H1 (cell line): ENCODE measurements at regions not wholly inside any gene's neighbourhood (a gene's known extent, or its start where the extent isn't known, plus 50 kb on each side); places are given as distances from the start of the nearest gene placed in this dataset.

Source experiments
- CTCF ChIA-PET: fragments of 300-600 bp; sonication (Branson Sonifier 250); formaldehyde crosslinking; loops from one replicate; lab custom pipeline; 2021; ENCODE audit not compliant: partially characterized antibody; lab: Charles Lee
- POLR2A ChIA-PET: fragments of 300-600 bp; sonication (Branson Sonifier 250); formaldehyde crosslinking; loops from one replicate; lab custom pipeline; 2021; ENCODE audit warnings: inconsistent platforms; ENCODE audit not compliant: partially characterized antibody; lab: Charles Lee
- DNase-seq, 2 experiments: peaks; one replicate each; pipeline versions ENCODE4 v3.0.0 to v3.0.0-alpha.2; 2010 to 2022; ENCODE audit warnings: low spot score in 2 of 2, low read depth in 1 of 2, mixed read lengths in 1 of 2
- FAIRE-seq: peaks from 2 replicates; lab custom pipeline; 2011; peaks lifted over from hg19 to GRCh38; lab: Jason Lieb, UNC
- H2AFZ ChIP-seq: 2 replicates; pipeline ENCODE4 v1.8.1; 2012; ENCODE audit warnings: low read length, inconsistent platforms
- H2AK5ac ChIP-seq: 2 replicates; pipeline ENCODE4 v1.6.1; 2013; ENCODE audit warnings: low read depth, low read length
- H2BK120ac ChIP-seq: replicated peaks from 2 replicates; pipeline ENCODE3; 2013; ENCODE audit warnings: low read depth, low read length, inconsistent platforms
- H2BK12ac ChIP-seq: 2 replicates; pipeline ENCODE4 v1.6.1; 2013; ENCODE audit warnings: low read depth, low read length
- H2BK15ac ChIP-seq: 2 replicates; pipeline ENCODE4 v1.6.1; 2013; ENCODE audit warnings: low read length
- H2BK20ac ChIP-seq: 2 replicates; pipeline ENCODE4 v1.6.1; 2013; ENCODE audit warnings: low read length
- H2BK5ac ChIP-seq: 2 replicates; pipeline ENCODE4 v1.6.1; 2013; ENCODE audit warnings: low read depth, low read length
- H3K14ac ChIP-seq: 2 replicates; pipeline ENCODE4 v1.6.1; 2013; ENCODE audit warnings: inconsistent platforms; ENCODE audit not compliant: insufficient read length
- H3K18ac ChIP-seq: 2 replicates; pipeline ENCODE4 v1.6.1; 2013; ENCODE audit warnings: low read length; ENCODE audit errors: extremely low read depth
- H3K23ac ChIP-seq: 2 replicates; pipeline ENCODE4 v1.6.1; 2013; ENCODE audit warnings: inconsistent platforms; ENCODE audit not compliant: insufficient read length
- H3K23me2 ChIP-seq: 2 replicates; pipeline ENCODE4 v1.6.1; 2013; ENCODE audit warnings: low read depth, low read length
- H3K27ac ChIP-seq: 2 replicates; pipeline ENCODE4 v1.6.1; 2011; ENCODE audit warnings: low read depth, low read length, inconsistent platforms
- H3K27me3 ChIP-seq, 4 experiments: replicated peaks in 1 of 4; 1 replicate in 1 of 4; 2 replicates in 3 of 4; pipeline versions ENCODE4 v1.6.1 to v1.8.1; 2011 to 2013; ENCODE audit warnings: low read length in 3 of 4, mild to moderate bottlenecking in 3 of 4, inconsistent platforms in 2 of 4, mixed read lengths in 2 of 4, moderate library complexity in 1 of 4; ENCODE audit not compliant: control insufficient read depth in 3 of 4, insufficient read depth in 3 of 4; ENCODE audit errors: extremely low read depth in 1 of 4
- H3K36me3 ChIP-seq, 4 experiments: 2 replicates each; pipeline versions ENCODE4 v1.6.1 to v1.8.1; 2011 to 2013; ENCODE audit warnings: mild to moderate bottlenecking in 4 of 4, low read length in 3 of 4, moderate library complexity in 2 of 4, control low read depth in 1 of 4, inconsistent platforms in 1 of 4; ENCODE audit not compliant: insufficient read depth in 4 of 4, control insufficient read depth in 2 of 4
- H3K4ac ChIP-seq: replicated peaks from 2 replicates; pipeline ENCODE3; 2013; ENCODE audit warnings: low read length, low read depth, mixed read lengths, inconsistent platforms; ENCODE audit not compliant: insufficient read length
- H3K4me1 ChIP-seq, 4 experiments: replicated peaks in 1 of 4; 1 replicate in 1 of 4; 2 replicates in 3 of 4; pipeline versions ENCODE4 v1.6.1 to v1.8.1; 2011 to 2013; ENCODE audit warnings: low read length in 3 of 4, inconsistent platforms in 2 of 4, mixed read lengths in 1 of 4; ENCODE audit not compliant: insufficient read depth in 4 of 4, control insufficient read depth in 3 of 4
- H3K4me2 ChIP-seq, 2 experiments: 2 replicates each; pipeline versions ENCODE4 v1.6.1 to v1.8.1; 2011 to 2013; ENCODE audit warnings: low read depth in 2 of 2, low read length in 2 of 2, control low read depth in 1 of 2, inconsistent platforms in 1 of 2, mild to moderate bottlenecking in 1 of 2; ENCODE audit not compliant: insufficient read depth in 1 of 2
- H3K4me3 ChIP-seq, 4 experiments: fragments of 200-600, 300-600 bp in 1 of 4; sonication (generic), shearing (Covaris generic), sonication (Bioruptor Twin) in 1 of 4; 2 replicates each; pipeline versions ENCODE4 v1.5.1 to v1.8.1; 2011 to 2016; ENCODE audit warnings: low read length in 4 of 4, low read depth in 3 of 4, control low read depth in 2 of 4, inconsistent platforms in 2 of 4, mild to moderate bottlenecking in 2 of 4, mixed read lengths in 1 of 4, moderate library complexity in 1 of 4; ENCODE audit not compliant: insufficient read depth in 2 of 4; ENCODE audit errors: extremely low read depth in 1 of 4
- H3K56ac ChIP-seq: replicated peaks from 2 replicates; pipeline ENCODE3; 2013; ENCODE audit warnings: low read depth, mild to moderate bottlenecking, mixed read lengths, low read length, inconsistent platforms; ENCODE audit not compliant: insufficient read length
- H3K79me1 ChIP-seq: 2 replicates; pipeline ENCODE4 v1.6.1; 2013; ENCODE audit warnings: low read depth, low read length, control low read depth
- H3K79me2 ChIP-seq, 2 experiments: 2 replicates each; pipeline versions ENCODE4 v1.6.1 to v1.8.1; 2012 to 2013; ENCODE audit warnings: low read length in 2 of 2, mild to moderate bottlenecking in 2 of 2, inconsistent platforms in 1 of 2; ENCODE audit not compliant: insufficient read depth in 2 of 2, control insufficient read depth in 1 of 2
- H3K9ac ChIP-seq, 4 experiments: replicated peaks in 1 of 4; 1 replicate in 1 of 4; 2 replicates in 3 of 4; pipeline versions ENCODE4 v1.6.1 to v1.8.1; 2011 to 2013; ENCODE audit warnings: low read depth in 3 of 4, low read length in 3 of 4, control low read depth in 2 of 4, mild to moderate bottlenecking in 2 of 4, moderate library complexity in 2 of 4, inconsistent platforms in 1 of 4; ENCODE audit errors: extremely low read depth in 1 of 4
- H3K9me3 ChIP-seq, 2 experiments: 2 replicates each; pipeline versions ENCODE4 v1.6.1 to v1.8.1; 2012 to 2013; ENCODE audit warnings: mild to moderate bottlenecking in 2 of 2, moderate library complexity in 2 of 2, control low read depth in 1 of 2, inconsistent platforms in 1 of 2, low read depth in 1 of 2, low read length in 1 of 2, mixed read lengths in 1 of 2; ENCODE audit not compliant: insufficient read depth in 2 of 2
- H4K20me1 ChIP-seq, 2 experiments: replicated peaks in 1 of 2; 2 replicates each; pipeline versions ENCODE3 to v1.8.1; 2011 to 2013; ENCODE audit warnings: inconsistent platforms in 2 of 2, low read length in 2 of 2, mild to moderate bottlenecking in 1 of 2; ENCODE audit not compliant: insufficient read depth in 2 of 2, control insufficient read depth in 1 of 2
- H4K5ac ChIP-seq: 2 replicates; pipeline ENCODE4 v1.6.1; 2013; ENCODE audit warnings: low read length, low read depth, mixed read lengths, inconsistent platforms; ENCODE audit not compliant: insufficient read length
- H4K8ac ChIP-seq: 2 replicates; pipeline ENCODE4 v1.8.0; 2013; ENCODE audit warnings: mild to moderate bottlenecking, moderate library complexity, low read length, inconsistent platforms; ENCODE audit not compliant: insufficient read depth; ENCODE audit errors: extremely low read depth
- H4K91ac ChIP-seq: replicated peaks from 2 replicates; pipeline ENCODE3; 2013; ENCODE audit warnings: low read length, mixed read lengths, inconsistent platforms; ENCODE audit not compliant: insufficient read length
- ATF3 ChIP-seq: IDR thresholded peaks from 2 replicates; pipeline ENCODE4 v1.6.1; 2011; ENCODE audit warnings: low read depth, mild to moderate bottlenecking, low read length; ENCODE audit not compliant: insufficient read depth
- BCL11A ChIP-seq, 2 experiments: IDR thresholded peaks; one replicate each; pipeline ENCODE4 v1.6.1; 2011; ENCODE audit warnings: low read depth in 2 of 2, low read length in 2 of 2, mild to moderate bottlenecking in 2 of 2
- FOSL1 ChIP-seq: IDR thresholded peaks from 2 replicates; pipeline ENCODE4 v1.6.1; 2011; ENCODE audit warnings: mild to moderate bottlenecking, low read depth, low read length, moderate library complexity; ENCODE audit not compliant: insufficient read depth
- KDM4A ChIP-seq: IDR thresholded peaks from one replicate; pipeline ENCODE4 v1.7.1; 2012; ENCODE audit warnings: low read depth, mild to moderate bottlenecking, moderate library complexity, low read length, inconsistent platforms; ENCODE audit not compliant: severe bottlenecking
- KDM5A ChIP-seq: fragments of 200-600 bp; IDR thresholded peaks from 2 replicates; pipeline ENCODE4 v1.7.1; 2012; ENCODE audit warnings: mild to moderate bottlenecking, low read length, inconsistent platforms, mixed read lengths
- POU5F1 ChIP-seq: IDR thresholded peaks from 2 replicates; pipeline ENCODE4 v1.6.1; 2011; ENCODE audit warnings: low read depth, mild to moderate bottlenecking, low read length, moderate library complexity
- RNF2 ChIP-seq: fragments of 200-900, 300-1000 bp; sonication (generic); IDR thresholded peaks from 2 replicates; pipeline ENCODE4 v1.7.1; 2016; ENCODE audit warnings: borderline replicate concordance, low read depth, mild to moderate bottlenecking, antibody characterized with exemption, low read length; ENCODE audit not compliant: poor library complexity, severe bottlenecking; ENCODE audit errors: missing control alignments
- SP2 ChIP-seq: IDR thresholded peaks from 2 replicates; pipeline ENCODE4 v1.6.1; 2012; ENCODE audit warnings: mild to moderate bottlenecking, low read length, inconsistent platforms
- TEAD4 ChIP-seq: IDR thresholded peaks from 2 replicates; pipeline ENCODE4 v1.6.1; 2012; ENCODE audit warnings: low read depth, low read length, inconsistent platforms, mixed read lengths
- YY1 ChIP-seq: IDR thresholded peaks from 2 replicates; pipeline ENCODE4 v1.6.1; 2011; ENCODE audit warnings: low read depth, mild to moderate bottlenecking, low read length
- ZNF274 ChIP-seq: IDR thresholded peaks from 2 replicates; pipeline ENCODE4 v1.7.0; 2012; ENCODE audit warnings: low read length, borderline replicate concordance; ENCODE audit errors: extremely low read depth
- WGBS, 2 experiments: shearing (Covaris generic) in 1 of 2; methylation state at CpG; one replicate each; pipeline versions ENCODE4 v1.1.6 to v1.1.7; 2013 to 2015; ENCODE audit warnings: low lambda C conversion rate in 2 of 2, mixed read lengths in 2 of 2, inconsistent platforms in 1 of 2, low coverage in 1 of 2, missing lambda C conversion rate in 1 of 2; ENCODE audit not compliant: insufficient replicate concordance in 2 of 2, insufficient coverage in 1 of 2, insufficient read length in 1 of 2; ENCODE audit errors: extremely low coverage in 1 of 2, missing lambda C conversion rate in 1 of 2; 5-methylcytosine and 5-hydroxymethylcytosine counted together

GRCh38 chr7:39892361-39892760 lies 57.7 kb upstream of the CDK13 start:
- Histone ChIP-seq H2AK5ac (no peak overlapping the region), H3K23me2 (no peaks in the 10 kb centered on the region), H2AFZ (no peak overlapping the region), H3K4me2 (no peak overlapping the region), H3K14ac (no peak overlapping the region), H2BK12ac (no peak overlapping the region), H4K5ac (no peak overlapping the region), H2BK120ac (no peak overlapping the region), H3K36me3 (no peaks in the 10 kb centered on the region), H3K4me3 (no peak overlapping the region), H3K9ac (no peak overlapping the region), H3K23ac (no peak overlapping the region), H3K9me3 (no peaks in the 10 kb centered on the region), H4K91ac (no peak overlapping the region), H3K18ac (no peak overlapping the region), H2BK5ac (no peak overlapping the region), H3K27ac (no peak overlapping the region)
- ChIA-PET POLR2A (interaction anchor here (1.4 kb wide), 1 partner anchor 64 kb away, joined by 3 read pairs; no protein-coding TSS in a partner anchor), CTCF (interaction anchor here (1.0 to 1.1 kb wide), 2 partner anchors 36 to 160 kb away, joined by 3 read pairs; no protein-coding TSS in a partner anchor)
- WGBS, 2 experiments: 75% methylated on average over 1 of the region's 1 CpG; no CpG with 5 or more reads in 1 of the 2 experiments
- no peak for DNase-seq
- TF ChIP-seq KDM4A (no peak), KDM5A (no peak), ZNF274 (no peak), SP2 (no peak), TEAD4 (no peak), BCL11A (IDR thresholded peaks at IDR 0.05; ENCODE audit: low read depth in 2 of 2, low read length in 2 of 2) (no peak), YY1 (no peak), RNF2 (no peak), FOSL1 (no peak), POU5F1 (no peak), ATF3 (no peak)
- TF ChIP-seq, all 59 proteins: peak for 0
- H4K8ac ChIP-seq: no peak overlapping the region; the same call in 1 of the 2 replicates
- no peaks in the 10 kb centered on the region for H4K20me1 ChIP-seq
- no peak overlapping the region for H3K4ac ChIP-seq
- H3K27me3 ChIP-seq: no peaks in the 10 kb centered on the region
- no peak overlapping the region for H3K56ac ChIP-seq
- H3K79me2 ChIP-seq: no peaks in the 10 kb centered on the region
- no peak overlapping the region for H2BK15ac ChIP-seq
- FAIRE-seq: no peak
- no peaks in the 10 kb centered on the region for H3K79me1 ChIP-seq
- H2BK20ac ChIP-seq: no peak overlapping the region
- H3K4me1 ChIP-seq: peaks cover 0 to 2% (median 0%) of the 10 kb centered on the region in 4 experiments; a peak in 2 of 7 replicates
